NK-92 (cell line): ENCODE measurements at regions not wholly inside any gene's neighbourhood (a gene's known extent, or its start where the extent isn't known, plus 50 kb on each side); places are given as distances from the start of the nearest gene placed in this dataset.
"Not testable (repeated sequence)": the region's sequence is repeated elsewhere in the genome, so short reads cannot be mapped to it uniquely, and the experiment has no call there.

ENCODE experiments used
- DNase-seq: peaks from one replicate; lab custom pipeline; 2025; ENCODE audit not compliant: unreplicated experiment; lab: John Stamatoyannopoulos, UW

DNA sequence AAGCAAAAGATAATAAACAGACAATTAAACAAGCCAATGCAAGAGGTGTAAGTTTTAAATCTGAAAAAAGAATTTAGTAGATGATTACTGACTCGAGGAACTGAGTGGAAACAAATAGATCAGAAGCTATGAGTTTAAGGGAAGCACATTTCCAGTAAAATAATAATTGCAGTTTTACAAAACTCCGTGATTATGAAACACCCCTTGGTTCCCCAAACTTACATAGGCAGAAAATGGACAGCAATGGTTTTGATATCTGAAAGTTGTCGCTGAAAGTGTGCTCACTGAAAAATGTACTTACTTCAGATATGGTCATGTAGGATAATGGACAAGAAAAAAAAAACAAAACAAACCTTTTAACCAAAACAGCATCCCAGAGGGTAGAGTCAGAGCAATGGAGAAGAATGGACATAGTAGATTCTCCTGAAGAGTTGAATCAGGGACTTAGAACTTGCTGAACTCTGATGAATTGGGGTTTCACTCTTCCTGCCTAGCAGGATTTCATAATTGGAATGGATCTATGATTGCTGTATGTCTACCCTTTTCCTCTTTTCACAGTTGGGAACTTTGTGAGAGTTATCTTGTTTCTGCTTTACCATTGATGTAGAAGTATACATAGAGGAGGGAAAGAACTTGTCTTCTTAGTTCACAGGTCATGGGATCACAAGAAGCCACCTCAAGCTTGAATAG, 305.6 kb upstream of the ZEB2 start:
- no peak for DNase-seq

GRCh38 chr2:144824306-144825080, 304.6 kb upstream of the ZEB2 start:
- DNase-seq = no peak

DNA sequence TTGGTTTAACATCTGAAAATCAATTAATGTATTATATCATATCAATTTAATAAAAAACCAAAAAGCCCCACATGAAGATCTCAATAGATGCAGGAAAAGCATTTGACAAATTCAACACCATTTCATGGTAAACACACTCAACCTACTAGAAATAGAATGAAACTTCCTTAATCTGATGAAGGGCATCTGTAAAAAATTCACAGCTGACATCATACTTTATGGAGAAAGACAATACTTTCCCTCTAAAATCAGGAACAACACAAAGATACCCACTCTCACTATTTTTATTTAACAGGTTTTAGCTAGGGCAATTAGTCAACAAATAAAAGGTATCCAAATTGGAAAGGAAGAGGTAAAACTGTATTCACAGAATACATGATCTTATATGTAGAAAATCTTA, 303.0 kb upstream of the ZEB2 start:
- no peak for DNase-seq

GRCh38 chr2:144812288-144812687, 292.4 kb upstream of the ZEB2 start:
- DNase-seq = no peak

DNA sequence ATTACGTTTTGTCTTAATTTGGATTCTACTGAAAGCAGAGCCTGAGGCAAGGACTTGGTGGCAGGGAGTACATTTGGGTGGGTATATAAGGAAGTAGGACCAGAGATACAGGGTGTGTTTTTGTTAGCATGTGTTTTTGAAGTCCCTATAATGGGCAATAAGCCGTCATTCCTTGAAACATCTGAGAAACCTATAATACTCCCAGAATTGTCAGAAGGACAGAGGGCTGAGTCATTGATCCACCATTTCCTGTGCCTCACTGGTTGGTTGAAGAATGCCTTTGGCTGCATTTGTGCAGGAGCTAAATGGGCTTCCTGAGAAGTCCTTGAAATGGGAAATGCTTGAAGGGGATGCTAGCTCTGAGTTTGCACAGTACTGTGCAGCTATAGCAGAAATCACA, 281.8 kb upstream of the ZEB2 start:
- no peak for DNase-seq

GRCh38 chr2:144801325-144801724, 281.4 kb upstream of the ZEB2 start:
- no peak for DNase-seq

DNA sequence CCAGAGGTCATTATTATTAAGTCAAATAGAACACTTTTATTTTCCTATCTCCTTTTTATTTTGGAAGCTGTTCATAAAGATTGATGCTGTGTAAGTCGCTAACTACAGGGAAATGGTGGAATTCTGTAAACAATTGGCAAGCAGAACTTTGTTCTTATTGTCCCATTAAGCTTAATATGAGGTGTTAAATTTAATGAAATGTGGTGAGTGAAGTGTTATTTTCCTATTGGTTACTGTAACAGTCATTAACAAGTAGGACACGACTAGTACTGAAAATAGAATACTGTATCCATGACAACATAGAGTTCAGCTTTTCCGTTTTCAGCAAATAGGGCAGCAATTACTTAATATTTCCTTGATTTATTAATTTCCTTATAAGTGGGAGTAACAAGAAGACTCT, 279.1 kb upstream of the ZEB2 start:
- no peak for DNase-seq

GRCh38 chr2:144798034-144798433, 278.1 kb upstream of the ZEB2 start:
- DNase-seq = no peak

GRCh38 chr2:144796936-144797335, 277.0 kb upstream of the ZEB2 start:
- DNase-seq = no peak

GRCh38 chr2:144796164-144796563, 276.2 kb upstream of the ZEB2 start:
- no peak for DNase-seq

DNA sequence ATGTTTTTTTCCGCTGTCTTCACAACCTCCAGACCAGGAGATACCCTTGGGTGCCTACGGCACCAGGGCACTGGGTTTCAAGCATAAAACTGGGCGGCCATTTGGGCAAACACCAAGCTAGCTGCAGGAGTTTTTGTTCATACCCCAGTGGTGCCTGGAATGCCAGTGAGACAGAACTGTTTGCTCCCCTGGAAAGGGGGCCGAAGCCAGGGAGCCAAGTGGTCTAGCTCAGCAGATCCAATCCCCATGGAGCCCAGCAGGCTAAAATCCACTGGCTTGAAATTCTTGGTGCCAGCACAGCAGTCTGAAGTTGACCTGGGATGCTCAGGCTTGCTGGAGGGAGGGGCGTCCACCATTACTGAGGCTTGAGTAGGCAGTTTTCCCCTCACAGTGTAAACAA, 265.3 kb upstream of the ZEB2 start:
- DNase-seq = no peak

- no peak for DNase-seq
These were observed 261.1 kb upstream of the ZEB2 start for GRCh38 chr2:144780983-144781382.

GRCh38 chr2:144776766-144777165, 256.8 kb upstream of the ZEB2 start:
- no peak for DNase-seq

GRCh38 chr2:144774809-144775208, 254.9 kb upstream of the ZEB2 start:
- no peak for DNase-seq

- no peak for DNase-seq
These were observed 251.4 kb upstream of the ZEB2 start for GRCh38 chr2:144771348-144771747.

DNA sequence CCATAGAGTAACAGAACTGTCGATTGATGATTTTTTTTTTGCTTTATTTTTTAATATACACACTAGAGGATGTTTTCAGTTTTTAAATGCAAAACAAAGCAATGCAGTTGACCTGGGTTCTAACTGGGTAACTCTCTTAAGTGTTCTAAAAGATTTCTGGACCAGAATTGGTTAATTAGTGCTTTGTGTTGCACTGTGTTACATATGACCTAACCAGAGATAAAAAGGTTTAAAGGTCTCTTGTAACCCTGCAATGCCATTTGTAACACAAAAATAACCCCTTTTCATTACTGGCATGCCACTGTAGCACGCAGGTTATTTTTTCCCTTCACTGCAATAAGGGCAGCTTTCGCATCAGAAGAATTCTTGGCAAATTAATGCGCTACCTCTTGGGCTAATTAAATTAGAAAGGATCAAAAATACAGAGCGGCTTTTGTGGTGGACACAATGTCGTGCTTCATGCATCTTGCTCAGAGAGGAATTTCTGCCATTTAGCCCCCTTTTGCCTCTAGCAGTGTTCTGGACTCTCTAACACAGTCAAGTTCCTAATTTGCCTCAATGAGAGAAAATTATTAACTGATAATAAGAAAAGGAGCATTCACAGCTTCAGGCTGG, 250.8 kb upstream of the ZEB2 start:
- DNase-seq = no peak

DNA sequence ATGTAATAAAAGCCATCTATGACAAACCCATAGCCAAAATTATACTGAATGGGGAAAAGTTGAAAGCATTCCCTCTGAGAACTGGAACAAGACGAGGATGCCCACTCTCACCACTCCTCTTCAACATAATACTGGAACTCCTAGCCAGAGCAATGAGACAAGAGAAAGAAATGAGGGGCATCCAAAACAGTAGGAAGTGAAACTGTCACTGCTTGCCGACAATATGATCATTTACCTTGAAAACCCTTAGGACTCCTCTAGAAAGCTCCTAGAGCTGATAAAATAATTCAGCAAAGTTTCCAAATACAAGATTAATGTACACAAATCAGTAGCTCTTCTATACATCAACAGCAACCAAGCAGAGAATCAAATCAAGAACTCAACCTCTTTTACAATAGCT, 241.0 kb upstream of the ZEB2 start:
- not testable (repeated sequence) for DNase-seq

GRCh38 chr2:144759746-144760145, 239.8 kb upstream of the ZEB2 start:
- no peak for DNase-seq

GRCh38 chr2:144758196-144758595, 238.3 kb upstream of the ZEB2 start:
- not testable (repeated sequence) for DNase-seq

GRCh38 chr2:144753416-144753815, 233.5 kb upstream of the ZEB2 start:
- DNase-seq = no peak

- DNase-seq = no peak
These were observed 231.4 kb upstream of the ZEB2 start for GRCh38 chr2:144751142-144751905.

DNA sequence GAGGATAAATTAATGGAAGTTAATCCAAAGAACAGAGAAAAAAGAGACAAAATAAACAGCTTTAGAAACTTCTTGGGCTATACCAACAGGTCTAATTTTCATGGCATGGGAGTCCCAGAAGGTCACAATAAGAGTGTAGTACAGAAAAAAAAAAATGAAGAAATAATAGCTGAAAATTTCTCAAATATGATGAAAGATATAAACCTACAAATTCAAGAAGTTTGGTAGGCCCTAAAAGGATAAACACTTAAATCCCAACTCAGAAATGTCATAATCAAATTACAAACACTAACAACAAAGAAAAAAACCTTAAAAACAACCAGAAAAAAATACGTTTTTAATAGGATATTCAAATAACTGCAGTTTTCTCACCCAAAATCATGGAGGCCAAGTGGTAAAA, 229.3 kb upstream of the ZEB2 start:
- DNase-seq = no peak
